ENCODE measurements at regions not wholly inside any gene's neighbourhood (a gene's known extent, or its start where the extent isn't known, plus 50 kb on each side); places are given as distances from the start of the nearest gene placed in this dataset.

DNA sequence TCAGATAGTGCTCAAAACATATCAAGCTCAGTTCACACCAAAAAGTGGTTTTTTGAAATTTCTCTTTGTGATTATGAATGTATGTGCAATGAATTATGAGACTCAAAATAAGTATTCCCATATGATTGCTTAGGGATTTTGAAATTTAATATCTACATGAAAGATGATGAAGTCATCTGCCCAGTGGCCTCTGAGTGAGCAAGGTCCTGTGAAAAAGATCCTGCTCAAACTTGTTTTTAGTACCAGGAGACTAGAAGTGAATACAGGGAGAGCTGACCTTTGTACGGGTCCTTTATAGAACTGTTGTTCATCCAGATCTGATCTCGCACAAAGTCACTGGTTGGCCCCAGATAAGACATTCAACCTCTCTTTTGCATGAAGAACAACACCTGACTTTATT lies 151.9 kb upstream of the MAF start:
- TF ChIP-seq, protein P1, sequence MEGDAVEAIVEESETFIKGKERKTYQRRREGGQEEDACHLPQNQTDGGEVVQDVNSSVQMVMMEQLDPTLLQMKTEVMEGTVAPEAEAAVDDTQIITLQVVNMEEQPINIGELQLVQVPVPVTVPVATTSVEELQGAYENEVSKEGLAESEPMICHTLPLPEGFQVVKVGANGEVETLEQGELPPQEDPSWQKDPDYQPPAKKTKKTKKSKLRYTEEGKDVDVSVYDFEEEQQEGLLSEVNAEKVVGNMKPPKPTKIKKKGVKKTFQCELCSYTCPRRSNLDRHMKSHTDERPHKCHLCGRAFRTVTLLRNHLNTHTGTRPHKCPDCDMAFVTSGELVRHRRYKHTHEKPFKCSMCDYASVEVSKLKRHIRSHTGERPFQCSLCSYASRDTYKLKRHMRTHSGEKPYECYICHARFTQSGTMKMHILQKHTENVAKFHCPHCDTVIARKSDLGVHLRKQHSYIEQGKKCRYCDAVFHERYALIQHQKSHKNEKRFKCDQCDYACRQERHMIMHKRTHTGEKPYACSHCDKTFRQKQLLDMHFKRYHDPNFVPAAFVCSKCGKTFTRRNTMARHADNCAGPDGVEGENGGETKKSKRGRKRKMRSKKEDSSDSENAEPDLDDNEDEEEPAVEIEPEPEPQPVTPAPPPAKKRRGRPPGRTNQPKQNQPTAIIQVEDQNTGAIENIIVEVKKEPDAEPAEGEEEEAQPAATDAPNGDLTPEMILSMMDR (IDR thresholded peaks at IDR 0.05; ENCODE audit: insufficient read depth in 1 of 2, low read depth in 1 of 2, low read length in 1 of 2, severe bottlenecking in 1 of 2, unreplicated experiment in 1 of 2), result no peak
- intact Hi-C loops (cut with micrococcal nuclease; ENCODE audit: unreplicated experiment), result loop anchor here (2.0 to 10.0 kb wide), 2 partner anchors 40 to 512 kb away; no protein-coding TSS in a partner anchor
- H3K36me3 Mint-ChIP-seq (ENCODE audit: insufficient read depth, unreplicated experiment), result no peaks in the 10 kb centered on the region
- H3K27me3 Mint-ChIP-seq (ENCODE audit: insufficient read depth, unreplicated experiment), result no peaks in the 10 kb centered on the region
- peak overlapping the region; percentile 76 for H3K27ac Mint-ChIP-seq (ENCODE audit: unreplicated experiment)
- peaks cover 27% of the 10 kb centered on the region for H3K9me3 Mint-ChIP-seq (ENCODE audit: unreplicated experiment)
- POLR2A ChIA-PET, result no interaction called here
- CTCF ChIA-PET, result interaction anchor here (0.6 to 2.1 kb wide), 4 partner anchors 15 to 414 kb away, joined by 3 to 9 read pairs (median 3); no protein-coding TSS in a partner anchor
- no peak overlapping the region for H3K4me3 Mint-ChIP-seq (ENCODE audit: unreplicated experiment)
- Histone ChIP-seq H3K4me3 (ENCODE audit: low read depth, low read length) (no peak overlapping the region), H3K27me3 (replicated peaks; ENCODE audit: control insufficient read depth, insufficient read depth, low read length) (no peaks in the 10 kb centered on the region), H3K36me3 (ENCODE audit: control insufficient read depth, insufficient read depth, low read length) (no peaks in the 10 kb centered on the region), H3K4me1 (peaks cover 38% of the 10 kb centered on the region), H3K9me3 (no peaks in the 10 kb centered on the region)
- no TSS peak for BruUV-seq (replicated peaks)
- peaks cover 40% of the 10 kb centered on the region for H3K4me1 Mint-ChIP-seq (ENCODE audit: low read depth, unreplicated experiment)
- peak in 1 of 2 experiments; percentile 30 for DNase-seq

DNA sequence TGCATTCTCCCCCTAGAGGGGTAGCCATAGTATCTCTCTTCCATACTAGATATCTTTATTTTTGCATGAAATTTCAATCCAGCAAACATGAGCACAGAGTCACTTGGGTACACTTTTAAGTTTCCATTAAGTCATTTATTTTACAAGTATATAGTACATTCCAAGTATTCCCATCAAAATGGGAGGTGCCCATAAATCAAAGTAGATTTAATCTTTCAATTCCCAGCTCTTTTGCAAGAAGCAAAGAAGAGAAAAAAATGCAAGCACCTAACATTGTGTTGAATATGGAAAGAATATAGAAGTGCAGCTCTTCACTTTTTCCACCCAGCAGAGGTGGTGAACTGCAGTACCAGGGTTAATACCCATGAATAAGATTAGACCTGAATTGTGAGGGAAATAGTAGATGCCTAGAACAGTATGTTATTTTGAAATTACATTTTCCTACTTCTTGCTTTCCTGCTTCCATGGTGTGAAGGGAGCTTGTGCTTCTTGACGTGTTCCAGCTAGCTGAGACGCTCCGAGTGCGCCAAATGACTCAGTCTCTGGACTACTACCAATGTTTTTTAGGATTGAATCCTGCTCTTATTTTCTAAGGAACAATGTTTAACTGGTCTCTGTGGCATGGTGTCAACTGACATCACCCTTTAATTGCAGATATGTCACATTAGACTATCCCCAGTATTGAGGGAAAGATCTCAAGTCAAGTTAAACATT lies 151.1 kb upstream of the MAF start:
- no peaks in the 10 kb centered on the region for H3K36me3 ChIP-seq (ENCODE audit: control insufficient read depth, insufficient read depth, low read length)
- intact Hi-C loops (cut with micrococcal nuclease; ENCODE audit: unreplicated experiment), result loop anchor here (2.0 to 10.0 kb wide), 2 partner anchors 39 to 513 kb away; no protein-coding TSS in a partner anchor
- no peaks in the 10 kb centered on the region for H3K27me3 ChIP-seq (replicated peaks; ENCODE audit: control insufficient read depth, insufficient read depth, low read length)
- no peak overlapping the region for H3K4me3 Mint-ChIP-seq (ENCODE audit: unreplicated experiment)
- H3K9me3 Mint-ChIP-seq (ENCODE audit: unreplicated experiment), result peaks cover 27% of the 10 kb centered on the region
- H3K4me3 ChIP-seq (ENCODE audit: low read depth, low read length), result no peak overlapping the region
- H3K4me1 Mint-ChIP-seq (ENCODE audit: low read depth, unreplicated experiment), result peaks cover 34% of the 10 kb centered on the region
- peaks cover 38% of the 10 kb centered on the region for H3K4me1 ChIP-seq
- no TSS peak for BruUV-seq (replicated peaks)
- CTCF ChIA-PET, result interaction anchor here (0.5 to 2.1 kb wide), 4 partner anchors 16 to 1417 kb away, joined by 3 to 9 read pairs (median 3); no protein-coding TSS in a partner anchor
- no peaks in the 10 kb centered on the region for H3K27me3 Mint-ChIP-seq (ENCODE audit: insufficient read depth, unreplicated experiment)
- H3K36me3 Mint-ChIP-seq (ENCODE audit: insufficient read depth, unreplicated experiment), result no peaks in the 10 kb centered on the region
- no peak overlapping the region for H3K27ac Mint-ChIP-seq (ENCODE audit: unreplicated experiment)
- TF ChIP-seq, protein P1 (IDR thresholded peaks at IDR 0.05; ENCODE audit: insufficient read depth in 1 of 2, low read depth in 1 of 2, low read length in 1 of 2, severe bottlenecking in 1 of 2, unreplicated experiment in 1 of 2), result no peak
- no peak for DNase-seq
- POLR2A ChIA-PET, result no interaction called here
- H3K9me3 ChIP-seq, result no peaks in the 10 kb centered on the region

- H3K27me3 ChIP-seq (replicated peaks; ENCODE audit: control insufficient read depth, insufficient read depth, low read length), result no peaks in the 10 kb centered on the region
- POLR2A ChIA-PET, result no interaction called here
These were observed 149.8 kb upstream of the MAF start for GRCh38 chr16:79750311-79750710.

More at GRCh38 chr16:79750311-79750710, 149.8 kb upstream of the MAF start:
- intact Hi-C loops (cut with micrococcal nuclease; ENCODE audit: unreplicated experiment), result loop anchor here (10.0 kb wide), 1 partner anchor 514 kb away; no protein-coding TSS in a partner anchor
- Mint-ChIP-seq H3K4me3 (ENCODE audit: unreplicated experiment) (no peak overlapping the region), H3K4me1 (ENCODE audit: low read depth, unreplicated experiment) (peaks cover 34% of the 10 kb centered on the region), H3K9me3 (ENCODE audit: unreplicated experiment) (peaks cover 21% of the 10 kb centered on the region), H3K36me3 (ENCODE audit: insufficient read depth, unreplicated experiment) (no peaks in the 10 kb centered on the region), H3K27ac (ENCODE audit: unreplicated experiment) (no peak overlapping the region), H3K27me3 (ENCODE audit: insufficient read depth, unreplicated experiment) (no peaks in the 10 kb centered on the region)
- BruUV-seq (replicated peaks), result no TSS peak
- DNase-seq, result no peak
- H3K9me3 ChIP-seq, result no peaks in the 10 kb centered on the region
- CTCF ChIA-PET, result no interaction called here
- H3K4me3 ChIP-seq (ENCODE audit: low read depth, low read length), result no peak overlapping the region
- no peaks in the 10 kb centered on the region for H3K36me3 ChIP-seq (ENCODE audit: control insufficient read depth, insufficient read depth, low read length)
- TF ChIP-seq, protein P1 (IDR thresholded peaks at IDR 0.05; ENCODE audit: insufficient read depth in 1 of 2, low read depth in 1 of 2, low read length in 1 of 2, severe bottlenecking in 1 of 2, unreplicated experiment in 1 of 2), result no peak
- H3K4me1 ChIP-seq, result peaks cover 38% of the 10 kb centered on the region

Measured in Caco-2 (cell line).